AG08396 (cell line): ENCODE measurements at regions not wholly inside any gene's neighbourhood (a gene's known extent, or its start where the extent isn't known, plus 50 kb on each side); places are given as distances from the start of the nearest gene placed in this dataset.
"Not testable (repeated sequence)": the region's sequence is repeated elsewhere in the genome, so short reads cannot be mapped to it uniquely, and the experiment has no call there.

Experiments
- DNase-seq: peaks from one replicate; pipeline ENCODE4 v3.0.0; 2012; ENCODE audit warnings: low spot score, mixed read lengths

DNA sequence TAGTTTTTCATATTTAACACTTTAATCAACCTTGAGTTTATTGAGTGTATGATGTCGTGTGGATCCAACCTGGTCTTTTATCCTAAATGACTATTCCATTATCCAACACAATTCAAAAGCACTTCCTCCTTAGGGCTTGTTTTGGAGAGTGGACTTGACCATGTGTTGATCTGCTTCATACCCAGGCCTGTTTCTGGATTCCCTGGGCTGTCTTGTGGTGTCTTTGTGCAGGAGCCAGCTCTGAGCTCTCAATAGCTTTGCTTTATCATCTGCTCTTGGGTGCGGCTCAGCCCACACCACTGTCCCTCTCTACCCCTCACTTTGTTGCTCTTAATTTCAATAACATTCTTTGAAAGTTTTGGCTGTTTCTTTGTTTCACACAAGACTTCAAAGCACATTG, 70.9 kb upstream of the CHST15 start:
- DNase-seq = no peak

DNA sequence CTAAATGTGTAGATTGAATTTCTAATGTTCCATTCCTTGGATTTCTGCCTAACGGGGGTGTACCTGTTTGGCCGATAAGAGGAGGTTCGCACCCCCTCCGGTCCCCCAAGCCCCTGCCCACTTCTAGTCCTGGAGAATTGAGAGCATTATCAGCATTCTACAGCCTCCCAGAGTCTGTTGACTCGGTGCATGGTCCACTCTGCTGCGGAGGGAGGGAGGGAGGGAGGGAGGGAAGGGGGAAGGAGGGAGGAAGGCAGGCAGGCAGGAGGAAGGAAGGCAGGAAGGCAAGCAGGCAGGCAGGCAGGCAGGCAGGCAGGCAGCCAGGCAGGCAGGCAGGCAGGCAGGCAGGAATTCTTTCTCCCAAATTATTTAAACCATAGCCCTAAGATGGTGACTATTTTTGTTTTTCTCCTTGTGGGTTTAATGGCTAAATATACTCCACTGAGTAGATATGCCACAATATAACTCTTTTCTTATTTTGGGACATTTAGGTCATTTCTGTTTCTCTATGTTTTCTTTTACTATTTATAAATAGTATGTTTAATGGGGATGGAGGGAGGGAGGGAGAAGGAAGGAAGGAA, 69.5 kb upstream of the CHST15 start:
- DNase-seq = no peak

DNA sequence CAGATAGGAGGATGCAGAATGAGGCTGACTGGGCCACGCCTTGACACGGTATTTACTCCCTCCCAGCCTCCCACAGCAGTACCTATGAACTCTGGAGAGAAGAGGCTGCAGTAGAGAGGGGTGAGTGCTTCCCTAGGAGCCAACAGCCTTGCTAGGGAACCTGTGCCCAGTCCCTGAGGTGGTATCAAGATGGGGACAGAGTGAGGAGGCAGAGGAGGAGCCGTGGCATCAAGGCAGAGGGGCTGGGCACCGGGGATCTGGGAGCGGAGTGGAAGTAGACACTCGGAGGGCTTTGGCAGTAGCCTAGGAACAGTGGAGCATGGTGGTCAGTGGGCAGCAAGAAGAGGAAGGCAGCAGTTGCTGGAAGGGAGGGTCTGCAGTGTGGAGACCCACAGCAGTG, 68.7 kb upstream of the CHST15 start:
- DNase-seq = no peak

DNA sequence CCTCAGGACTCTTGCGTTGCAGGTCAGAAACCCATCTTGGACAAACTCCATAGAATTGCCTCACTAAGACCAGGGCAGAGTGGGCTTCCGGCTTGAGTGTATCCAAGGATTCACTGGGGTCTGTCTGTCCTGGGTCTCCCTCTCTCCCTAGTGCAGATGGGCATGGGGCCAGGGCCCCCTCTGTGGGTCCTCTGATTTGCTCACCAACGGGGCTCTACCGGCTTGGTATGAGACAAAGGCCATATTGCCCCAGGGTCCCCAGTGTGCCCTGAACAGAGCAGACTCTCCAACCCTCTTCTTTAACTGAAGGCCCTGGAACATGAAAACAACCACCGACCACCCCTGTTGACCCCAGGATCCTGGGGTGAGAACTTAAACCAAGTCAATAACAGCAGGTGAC, 68.2 kb upstream of the CHST15 start:
- no peak for DNase-seq

DNA sequence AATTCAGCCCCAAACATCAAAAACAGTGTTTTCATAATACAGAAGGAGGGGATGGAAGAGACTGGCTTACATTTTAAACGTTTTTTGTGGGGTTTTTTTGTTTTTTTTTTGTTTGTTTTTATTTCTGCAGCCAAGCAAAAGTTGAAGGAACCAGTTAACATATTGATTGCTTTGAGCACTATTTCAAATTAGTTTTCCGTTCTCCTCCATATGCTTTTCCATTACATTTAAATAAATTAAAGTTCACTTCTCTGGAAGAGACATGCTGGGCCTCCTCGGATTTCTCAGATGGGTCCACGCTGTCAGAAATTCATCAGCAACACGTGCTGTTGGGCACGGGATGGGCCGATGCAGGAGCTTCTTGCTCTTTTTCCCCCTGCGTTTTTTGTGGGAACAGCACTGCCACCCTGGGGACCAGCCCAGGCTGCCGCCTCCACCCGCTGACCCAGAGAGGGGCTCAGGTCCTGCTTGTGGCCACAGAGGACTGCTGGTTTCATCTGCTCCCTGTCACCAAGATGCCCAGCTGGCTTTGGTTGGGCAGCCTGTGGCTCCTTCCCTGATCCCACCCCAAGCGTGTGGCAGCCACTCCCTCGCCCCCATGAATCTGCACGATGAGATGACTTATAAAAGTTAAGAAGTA, 67.7 kb upstream of the CHST15 start:
- no peak for DNase-seq

DNA sequence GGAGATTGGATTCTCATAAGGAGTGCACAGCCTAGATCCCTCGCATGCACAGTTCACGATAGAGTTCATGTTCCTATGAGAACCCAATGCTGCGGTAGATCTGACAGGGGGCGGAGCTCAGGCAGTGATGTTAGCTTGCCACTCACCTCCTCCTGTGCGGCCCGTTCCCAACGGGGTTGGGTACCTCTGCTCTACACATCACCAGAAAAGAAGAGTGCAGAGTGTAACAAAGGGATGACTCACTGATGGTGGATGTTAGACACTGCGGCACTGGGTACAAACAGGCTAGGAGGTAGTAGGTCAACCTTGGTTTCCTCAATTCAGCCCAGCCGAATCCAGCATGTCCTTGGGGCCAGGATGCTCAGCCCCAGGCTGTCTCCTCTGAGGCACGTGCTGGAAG, 66.8 kb upstream of the CHST15 start:
- DNase-seq = no peak

DNA sequence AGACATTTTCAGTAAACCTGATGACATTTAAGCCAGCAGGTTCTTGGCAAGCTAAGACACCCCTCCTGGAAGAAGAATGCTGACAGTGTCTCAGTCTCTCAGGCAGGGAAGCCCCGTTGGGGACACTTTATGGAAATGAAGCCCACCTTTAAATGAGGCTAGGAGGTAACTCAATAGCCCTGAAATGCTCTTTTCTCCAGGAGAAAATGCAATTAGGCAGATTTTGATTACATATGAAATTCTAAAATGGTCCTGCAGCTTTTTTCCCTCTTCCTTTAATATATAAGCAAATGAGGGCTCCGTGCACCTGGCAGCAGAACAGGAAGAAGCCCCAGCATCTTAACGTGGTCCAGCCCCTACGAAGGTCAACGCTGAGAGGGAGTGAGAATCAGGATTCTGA, 65.8 kb upstream of the CHST15 start:
- DNase-seq = no peak

DNA sequence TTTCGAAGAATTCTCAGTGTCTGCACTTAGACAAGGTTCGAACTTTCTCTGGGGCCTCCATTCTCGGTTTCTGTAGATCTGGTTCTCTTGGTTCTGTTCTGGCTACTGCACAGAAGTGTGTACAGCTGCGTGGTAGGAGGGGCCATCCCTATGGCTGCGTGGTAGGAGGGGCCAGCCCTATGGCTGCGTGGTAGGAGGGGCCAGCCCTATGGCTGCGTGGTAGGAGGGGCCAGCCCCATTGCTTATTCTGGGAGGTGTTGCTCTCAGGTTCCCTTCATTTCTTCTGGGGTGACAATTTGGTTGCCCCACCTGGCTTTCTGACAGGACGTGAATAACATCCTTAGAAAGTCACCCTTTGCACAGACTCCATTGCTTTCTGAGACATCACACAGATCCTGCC, 65.2 kb upstream of the CHST15 start:
- no peak for DNase-seq

DNA sequence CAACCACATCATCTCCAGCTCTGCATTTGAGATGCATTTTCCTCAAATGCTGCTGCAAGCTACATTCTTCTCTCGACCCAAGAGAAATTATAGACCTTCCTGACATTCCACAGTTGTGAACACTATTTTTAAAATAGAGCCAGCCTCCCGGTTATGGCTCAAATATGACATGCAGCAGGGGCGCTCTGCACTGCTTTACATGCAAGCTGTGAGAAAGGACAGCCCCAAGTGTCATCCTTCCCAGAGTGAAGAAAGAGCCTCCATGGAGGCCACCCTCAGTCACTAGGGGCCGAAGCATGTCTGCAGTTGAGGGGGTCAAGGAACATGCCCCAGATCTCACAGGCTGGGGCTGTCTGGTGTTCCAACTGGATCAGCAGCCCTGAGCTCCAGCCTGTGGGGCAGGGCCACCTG, 63.9 kb upstream of the CHST15 start:
- DNase-seq = peak; percentile 42

DNA sequence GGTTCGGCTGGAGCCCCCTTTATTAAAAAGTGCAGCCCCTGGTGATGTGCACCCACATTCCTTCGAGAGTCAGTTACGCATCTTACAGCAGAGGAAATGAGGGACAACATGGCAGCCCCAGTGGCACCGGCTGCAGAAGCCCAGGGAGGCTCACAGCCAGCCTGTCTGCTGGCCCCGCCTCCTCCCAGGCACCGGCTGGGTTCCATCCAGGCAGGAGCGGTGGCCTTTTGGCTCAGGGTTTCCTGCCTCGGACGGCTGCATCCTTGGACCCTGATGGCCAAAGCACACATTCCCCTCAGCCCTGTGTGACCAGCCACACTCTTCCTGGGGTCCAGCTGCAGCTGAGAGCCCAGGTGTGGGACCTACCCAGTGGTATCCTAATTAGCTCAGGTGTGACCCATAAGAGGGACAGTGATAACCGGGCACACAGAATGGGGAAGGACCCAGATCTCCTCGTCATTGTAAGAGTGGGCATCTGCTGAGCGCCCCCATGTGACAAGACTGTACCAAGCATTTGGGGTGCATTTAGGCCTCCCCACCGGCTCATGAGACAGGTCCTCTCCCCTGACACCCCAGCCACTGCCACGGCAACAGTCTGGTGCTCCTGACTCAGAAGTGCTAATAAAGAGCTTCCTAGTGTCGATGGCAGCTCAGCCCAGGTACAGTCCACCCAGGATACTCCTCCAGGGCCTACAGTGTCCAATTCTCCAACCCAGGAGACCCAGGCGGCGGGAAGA, 63.3 kb upstream of the CHST15 start:
- DNase-seq = peak; percentile 36

DNA sequence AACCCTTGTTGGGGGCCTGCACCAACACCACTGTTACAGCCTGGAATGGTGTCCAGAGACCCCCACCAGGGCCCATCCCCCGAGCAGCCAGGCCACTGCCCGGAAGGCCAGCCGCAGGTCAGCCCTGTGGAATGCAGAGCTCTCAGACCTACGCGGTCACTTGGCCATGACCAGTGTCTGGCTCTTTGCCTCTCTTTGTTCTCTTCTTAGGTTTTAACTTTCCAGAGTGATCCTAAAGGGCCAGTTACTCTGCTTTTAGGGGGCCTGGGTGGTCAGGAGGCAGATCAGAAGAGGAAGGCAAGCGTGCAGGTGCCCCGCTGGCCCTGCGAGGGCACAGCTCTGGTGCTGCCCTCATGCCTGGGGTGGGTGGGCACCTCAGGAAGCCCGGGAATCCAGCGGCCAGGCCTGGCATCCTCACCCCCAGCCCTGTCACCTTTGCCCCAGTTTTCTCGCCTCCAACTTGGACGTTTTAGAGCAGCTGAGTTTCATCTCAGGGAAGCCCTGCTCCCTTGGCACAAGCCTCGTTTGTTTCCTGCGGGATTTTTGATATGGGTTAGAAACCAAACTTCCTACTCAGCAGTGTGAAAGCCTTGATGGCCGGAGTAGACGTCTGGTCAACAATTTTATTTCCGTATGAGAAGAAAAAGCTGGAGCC, 62.5 kb upstream of the CHST15 start:
- peak; percentile 65 for DNase-seq

DNA sequence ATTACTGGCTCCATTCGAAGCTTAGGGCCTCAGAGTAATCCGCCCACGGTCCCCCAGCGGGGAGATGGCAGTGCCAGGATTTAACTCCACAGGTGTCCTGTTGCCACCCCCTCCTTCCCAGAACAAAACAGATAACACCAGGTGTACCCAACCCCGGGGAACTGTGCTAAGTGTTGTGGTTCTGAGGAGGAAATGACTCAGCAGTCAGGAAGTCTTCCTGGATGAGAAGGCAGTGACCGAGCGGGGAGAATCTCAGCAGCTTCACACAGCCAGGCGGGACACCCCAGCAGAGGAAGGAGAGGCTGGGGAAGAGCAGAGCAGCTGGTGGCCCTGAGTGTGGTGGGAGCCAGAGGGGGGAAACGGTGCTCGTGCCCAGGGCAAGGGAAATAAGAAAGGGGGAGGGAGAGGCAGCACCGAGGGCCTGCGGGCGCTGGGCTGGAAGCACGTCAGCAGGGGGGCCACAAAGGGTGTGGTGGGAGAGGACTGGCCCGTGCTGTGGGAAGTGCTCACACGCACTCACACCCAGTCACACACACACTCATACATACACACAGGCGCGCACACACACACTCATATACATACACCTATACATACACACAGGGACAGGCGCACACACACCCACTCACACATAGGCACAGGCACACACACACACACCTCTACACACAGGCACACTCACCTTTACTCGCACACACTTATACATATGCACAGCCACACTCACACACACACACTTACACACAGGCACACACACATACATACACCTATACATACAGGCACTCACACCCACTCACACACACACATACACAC, 59.8 kb upstream of the CHST15 start:
- peak; percentile 87 for DNase-seq

DNA sequence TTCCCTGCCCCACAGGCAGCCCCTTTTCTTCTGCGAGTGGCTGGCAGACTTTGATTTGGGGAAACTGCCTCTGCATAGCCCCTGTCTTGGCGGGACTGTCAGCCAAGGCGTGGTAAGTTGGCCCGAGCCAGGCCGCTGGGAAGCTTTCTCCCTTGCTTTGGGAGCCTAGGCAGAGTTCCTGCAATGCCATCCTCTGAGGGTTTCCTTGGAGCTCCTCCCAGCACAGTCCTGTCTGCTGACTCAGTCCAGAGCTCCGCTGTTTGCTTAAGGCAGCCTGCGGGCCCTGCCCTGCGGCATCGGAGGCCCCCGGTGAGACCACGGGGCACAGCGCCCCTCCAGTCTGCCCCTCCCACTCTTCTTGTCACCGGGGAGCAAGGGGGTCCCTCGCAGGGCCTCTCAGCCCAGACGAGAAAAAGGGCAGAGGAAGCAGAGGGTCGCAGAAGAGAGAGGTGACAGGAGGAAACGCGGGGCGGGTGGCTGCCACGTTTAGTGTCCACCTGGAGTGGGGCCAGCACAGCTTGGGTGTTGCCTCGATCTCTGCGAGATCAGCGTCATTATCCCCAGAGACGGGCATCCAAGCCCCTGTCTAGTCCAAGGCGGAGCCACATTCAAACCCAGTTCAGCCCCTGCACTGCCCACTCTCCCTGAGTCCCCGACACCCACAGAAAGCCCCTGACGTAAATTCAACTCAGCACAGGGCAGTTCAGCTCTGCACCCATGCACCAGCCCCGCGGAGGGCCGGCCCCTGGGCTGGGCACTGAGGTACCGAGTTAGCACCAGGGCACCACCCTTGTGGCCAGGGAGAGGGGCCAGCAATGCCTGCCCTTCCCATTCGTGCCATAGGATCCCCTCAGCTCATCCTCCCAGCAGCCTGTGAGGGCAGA, 59.0 kb upstream of the CHST15 start:
- peak; percentile 71 for DNase-seq

DNA sequence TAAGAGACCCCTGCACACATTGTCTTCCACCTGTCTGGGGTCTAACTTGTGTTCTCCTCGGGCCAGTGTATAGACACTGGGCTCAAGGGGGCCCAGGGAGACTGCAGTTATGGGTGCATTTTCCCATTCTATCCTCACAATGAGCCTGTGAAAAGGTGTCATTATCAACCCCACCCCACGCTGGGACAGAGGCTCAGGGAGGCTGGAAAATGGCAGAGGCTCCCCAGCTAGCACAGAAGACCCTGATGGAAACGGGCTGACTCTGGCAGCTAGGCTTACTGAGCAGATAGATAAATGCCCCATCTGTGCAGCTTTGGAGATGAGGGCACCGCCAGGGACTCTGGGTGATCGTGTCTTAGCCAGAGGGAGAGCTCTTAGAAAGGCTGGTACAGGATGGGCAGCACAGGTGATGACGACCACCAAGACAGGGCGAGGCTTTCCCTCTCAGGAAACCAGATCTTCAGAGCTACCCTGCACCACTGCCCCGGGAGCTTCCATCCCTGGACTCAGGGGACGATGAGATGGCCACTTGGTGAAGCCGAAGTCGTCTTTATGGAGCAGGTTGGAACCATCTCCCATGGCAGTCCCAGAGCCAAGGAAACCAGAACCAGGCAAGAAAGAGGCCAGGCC, 58.2 kb upstream of the CHST15 start:
- DNase-seq = no peak

DNA sequence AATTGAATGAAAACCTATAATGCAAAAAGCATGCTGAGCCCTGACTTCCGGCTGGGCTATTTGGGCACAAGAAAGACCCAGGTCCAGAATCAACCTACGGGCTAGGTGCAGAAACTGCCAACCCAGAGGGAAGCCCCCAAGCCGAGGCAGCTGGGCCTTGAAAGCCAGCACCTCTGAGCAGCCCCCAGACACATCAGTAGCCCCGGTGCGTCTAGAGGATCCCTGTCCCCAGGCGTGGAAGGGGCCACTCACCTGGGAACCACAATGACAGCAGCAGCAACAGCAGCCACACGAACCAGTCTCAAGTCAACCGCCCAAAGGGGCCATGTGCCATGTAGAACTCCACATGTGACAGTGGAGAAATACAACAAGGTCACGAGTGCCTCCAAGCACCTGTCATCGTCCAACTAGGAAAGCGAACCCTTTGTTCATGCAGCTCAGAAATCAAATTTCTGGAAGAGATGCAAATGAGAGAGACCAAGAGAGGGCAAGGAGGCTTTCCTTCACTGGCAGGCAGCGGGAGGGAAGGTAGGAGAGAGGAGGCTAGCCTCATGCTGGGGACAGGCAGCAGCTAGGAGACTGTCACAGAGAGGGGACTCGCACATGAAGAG, 57.5 kb upstream of the CHST15 start:
- DNase-seq = no peak

DNA sequence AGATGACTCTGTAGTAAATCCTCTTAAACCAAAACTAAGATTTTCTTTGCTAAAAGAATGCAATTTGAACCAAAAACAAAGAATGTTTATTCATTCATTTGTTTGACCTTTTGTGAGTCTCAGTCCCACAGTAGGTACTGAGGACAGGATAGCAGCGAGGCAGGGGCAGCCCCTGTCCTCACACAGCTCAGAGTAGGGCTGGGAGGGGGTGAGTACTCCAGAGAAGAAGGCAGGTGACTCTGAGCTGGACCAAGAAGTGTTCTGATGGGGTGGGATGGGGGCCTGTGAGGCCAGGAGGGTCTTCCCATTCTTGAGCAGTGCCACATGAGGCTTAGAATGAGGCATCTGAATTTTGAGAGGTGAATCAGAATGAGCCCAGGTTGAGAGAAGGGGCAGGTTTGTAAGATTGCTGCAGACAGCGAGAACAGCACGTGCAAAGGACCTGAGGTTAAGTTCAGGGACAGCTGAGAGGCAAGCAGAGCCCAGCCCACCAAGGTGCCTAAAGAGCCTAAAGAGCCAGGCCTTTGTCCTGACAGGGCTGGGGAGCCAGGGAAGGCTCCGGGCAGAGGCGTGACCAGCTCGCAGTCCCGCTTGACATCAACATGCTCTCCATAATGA, 56.9 kb upstream of the CHST15 start:
- DNase-seq = no peak

DNA sequence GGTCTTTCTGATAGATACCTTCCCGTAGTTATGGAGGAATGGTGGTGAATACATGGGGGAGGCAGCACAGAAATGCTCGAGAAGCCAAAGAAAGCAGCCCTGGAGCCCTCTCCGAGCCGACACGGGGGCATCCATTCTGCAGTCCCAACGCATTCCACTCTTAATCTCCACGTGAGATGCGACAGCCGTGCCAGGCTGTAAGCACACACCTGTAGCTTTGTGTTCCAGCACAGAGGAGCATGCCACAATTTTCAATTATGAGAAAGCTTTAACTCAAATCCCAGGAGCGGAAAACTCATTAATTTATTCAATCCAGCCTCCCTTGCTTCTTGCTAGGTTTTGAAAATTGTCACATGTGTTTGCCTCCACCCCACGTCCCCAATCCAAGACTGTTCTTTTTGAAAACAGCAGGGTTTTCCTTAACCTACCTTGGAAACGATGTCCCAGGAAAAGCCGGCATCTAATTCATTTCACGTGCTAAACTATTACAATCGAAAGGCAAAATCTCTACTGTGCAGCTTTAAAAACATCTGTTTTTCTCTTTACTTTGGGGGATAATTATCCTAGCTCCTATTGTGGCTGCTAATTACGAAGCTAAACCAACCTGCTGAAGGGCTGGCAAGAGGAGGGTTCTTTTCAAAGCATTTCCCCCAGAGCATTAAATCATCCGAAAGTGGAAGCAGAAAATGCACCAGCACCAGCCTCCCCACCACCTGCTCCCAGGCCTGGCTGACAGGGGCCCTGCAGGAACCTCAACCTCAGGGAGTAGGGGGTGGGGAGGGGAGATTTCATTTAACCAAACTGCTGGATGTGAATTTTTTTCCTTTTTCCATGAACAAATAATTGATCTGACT, 56.0 kb upstream of the CHST15 start:
- DNase-seq = no peak

DNA sequence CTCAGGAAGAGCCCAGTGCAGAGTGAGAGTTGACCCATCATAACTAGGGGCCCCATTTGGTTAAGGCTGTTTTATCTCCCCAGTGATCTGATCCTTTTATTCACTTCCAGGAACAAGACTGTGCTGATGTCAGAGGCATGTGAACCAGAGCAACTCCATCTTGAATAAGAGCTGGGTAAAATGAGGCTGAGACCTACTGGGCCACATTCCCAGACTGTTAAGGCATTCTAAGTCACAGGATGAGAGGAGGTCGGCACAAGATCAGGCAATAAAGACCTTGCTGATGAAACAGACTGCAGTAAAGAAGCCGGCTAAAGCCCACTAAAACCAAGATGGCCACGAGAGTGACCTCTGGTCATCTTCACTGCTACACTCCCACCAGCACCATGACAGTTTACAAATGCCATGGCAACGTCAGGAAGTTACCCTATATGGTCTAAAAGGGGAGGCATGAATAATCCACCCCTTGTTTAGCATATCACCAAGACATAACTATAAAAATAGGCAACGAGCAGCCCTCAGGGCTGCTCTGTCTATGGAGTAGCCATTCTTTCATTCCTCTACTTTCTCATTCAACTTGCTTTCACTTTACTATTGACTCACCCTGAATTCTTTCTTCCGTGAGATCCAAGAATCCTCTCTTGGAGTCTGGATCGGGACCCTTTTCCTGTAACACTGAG, 55.3 kb upstream of the CHST15 start:
- not testable (repeated sequence) for DNase-seq
